RWPE1 (cell line): ENCODE measurements at regions not wholly inside any gene's neighbourhood (a gene's known extent, or its start where the extent isn't known, plus 50 kb on each side); places are given as distances from the start of the nearest gene placed in this dataset.

ENCODE experiments used
- CTCF ChIA-PET: fragments of 350-600 bp; sonication (Branson Sonifier 250); formaldehyde crosslinking; extraction: SDS; loops from one replicate; lab custom pipeline; 2021; lab: Yijun Ruan, JAX
- POLR2A ChIA-PET: fragments of 400-600 bp; formaldehyde crosslinking; extraction: SDS; loops from one replicate; lab custom pipeline; 2020; ENCODE audit warnings: antibody characterized with exemption; ENCODE audit not compliant: low non-redundant PET; lab: Yijun Ruan, JAX
- DNase-seq: peaks from one replicate; pipeline ENCODE4 v3.0.0; 2012; ENCODE audit warnings: low spot score
- H3K27ac ChIP-seq: fragments of 450-650 bp; 2 replicates; pipeline ENCODE4 v1.5.1; 2017
- TF ChIP-seq, protein P1 (sequence below): fragments of 450-650 bp; conservative IDR thresholded peaks from 2 replicates; pipeline ENCODE4 v1.5.1; 2017; ENCODE audit warnings: low read depth, mild to moderate bottlenecking

DNA sequence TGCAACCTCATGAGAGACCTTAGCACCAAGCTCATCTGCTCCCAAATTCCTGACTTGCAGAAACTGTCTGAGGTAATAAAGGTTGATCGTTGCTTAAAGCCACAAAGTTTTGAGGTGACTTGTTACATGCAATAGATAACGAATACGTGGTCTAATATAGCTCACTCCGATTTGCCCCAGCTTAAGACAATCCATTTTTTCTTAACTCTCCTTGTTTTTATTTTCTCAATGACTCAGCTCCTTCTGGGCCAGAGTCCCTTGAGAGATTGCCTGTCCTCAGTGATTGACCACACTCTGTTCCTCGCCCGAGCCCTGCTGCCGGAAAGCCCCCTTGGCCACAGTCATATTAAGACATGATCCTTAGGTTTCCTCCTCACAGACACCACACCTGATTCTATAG lies 63.7 kb upstream of the FANCC start:
- ChIA-PET POLR2A (no interaction called here), CTCF (interaction anchor here (0.6 kb wide), 1 partner anchor 16 kb away, joined by 3 read pairs; no protein-coding TSS in a partner anchor)
- DNase-seq = no peak
- no peak overlapping the region for H3K27ac ChIP-seq
- TF ChIP-seq, protein P1, sequence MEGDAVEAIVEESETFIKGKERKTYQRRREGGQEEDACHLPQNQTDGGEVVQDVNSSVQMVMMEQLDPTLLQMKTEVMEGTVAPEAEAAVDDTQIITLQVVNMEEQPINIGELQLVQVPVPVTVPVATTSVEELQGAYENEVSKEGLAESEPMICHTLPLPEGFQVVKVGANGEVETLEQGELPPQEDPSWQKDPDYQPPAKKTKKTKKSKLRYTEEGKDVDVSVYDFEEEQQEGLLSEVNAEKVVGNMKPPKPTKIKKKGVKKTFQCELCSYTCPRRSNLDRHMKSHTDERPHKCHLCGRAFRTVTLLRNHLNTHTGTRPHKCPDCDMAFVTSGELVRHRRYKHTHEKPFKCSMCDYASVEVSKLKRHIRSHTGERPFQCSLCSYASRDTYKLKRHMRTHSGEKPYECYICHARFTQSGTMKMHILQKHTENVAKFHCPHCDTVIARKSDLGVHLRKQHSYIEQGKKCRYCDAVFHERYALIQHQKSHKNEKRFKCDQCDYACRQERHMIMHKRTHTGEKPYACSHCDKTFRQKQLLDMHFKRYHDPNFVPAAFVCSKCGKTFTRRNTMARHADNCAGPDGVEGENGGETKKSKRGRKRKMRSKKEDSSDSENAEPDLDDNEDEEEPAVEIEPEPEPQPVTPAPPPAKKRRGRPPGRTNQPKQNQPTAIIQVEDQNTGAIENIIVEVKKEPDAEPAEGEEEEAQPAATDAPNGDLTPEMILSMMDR = no peak

DNA sequence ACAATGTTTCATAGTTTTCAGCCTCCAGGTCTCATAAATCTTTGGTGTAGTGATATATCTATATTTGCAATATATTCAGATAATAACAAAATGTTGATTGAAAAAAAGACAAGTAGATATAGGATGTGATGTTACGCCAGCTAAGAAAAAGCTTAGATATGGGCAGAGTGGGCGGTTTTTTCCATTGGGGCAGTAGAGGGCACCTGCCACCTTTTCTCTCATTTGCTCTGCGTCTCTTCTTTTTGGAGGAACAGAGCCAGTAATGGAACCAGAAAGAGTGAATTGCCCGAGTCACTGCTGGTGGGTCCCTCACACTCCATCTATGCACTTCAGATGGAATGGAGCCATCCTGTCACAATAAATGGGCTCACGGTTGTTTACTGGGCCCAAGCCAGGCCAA lies 62.1 kb upstream of the FANCC start:
- CTCF ChIA-PET = interaction anchor here (0.7 to 1.2 kb wide), 2 partner anchors 10 to 35 kb away, joined by 3 to 5 read pairs; no protein-coding TSS in a partner anchor
- no peak overlapping the region for H3K27ac ChIP-seq
- TF ChIP-seq, protein P1 = no peak
- no peak for DNase-seq
- POLR2A ChIA-PET = no interaction called here

DNA sequence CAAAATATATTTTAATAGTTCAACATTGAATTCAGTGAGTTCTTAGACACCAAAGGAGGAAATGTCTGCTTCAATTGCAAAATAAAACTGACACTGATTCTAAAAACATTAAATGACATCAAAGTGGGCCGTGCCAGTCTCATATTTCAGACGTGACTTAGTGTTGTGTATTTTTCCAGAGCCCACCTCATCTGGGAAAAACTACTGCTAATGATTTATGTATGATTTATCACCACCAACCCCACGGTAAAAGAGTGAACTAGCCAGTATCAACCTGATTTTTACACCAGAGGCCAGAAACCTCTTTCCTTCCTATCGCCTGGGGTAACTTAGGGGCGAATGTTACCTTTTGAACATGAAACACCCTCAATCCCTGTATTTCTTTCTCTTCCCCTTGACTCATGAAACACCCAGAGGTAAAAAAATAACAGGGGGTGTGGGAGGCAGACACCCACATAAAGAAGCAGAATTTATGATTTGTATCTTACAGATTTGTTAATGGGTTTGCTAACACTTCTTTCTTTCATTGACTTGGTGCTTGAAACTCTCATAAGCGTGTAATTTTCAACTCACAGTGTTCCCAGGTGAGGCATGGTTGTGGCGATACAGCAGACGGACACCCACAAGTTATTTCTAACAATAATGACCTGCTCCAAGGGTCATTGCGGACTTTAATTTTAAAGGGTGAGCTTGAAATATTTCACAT lies 56.4 kb upstream of the FANCC start:
- TF ChIP-seq, protein P1 = no peak
- DNase-seq = no peak
- POLR2A ChIA-PET = no interaction called here
- CTCF ChIA-PET = no interaction called here
- no peak overlapping the region for H3K27ac ChIP-seq

DNA sequence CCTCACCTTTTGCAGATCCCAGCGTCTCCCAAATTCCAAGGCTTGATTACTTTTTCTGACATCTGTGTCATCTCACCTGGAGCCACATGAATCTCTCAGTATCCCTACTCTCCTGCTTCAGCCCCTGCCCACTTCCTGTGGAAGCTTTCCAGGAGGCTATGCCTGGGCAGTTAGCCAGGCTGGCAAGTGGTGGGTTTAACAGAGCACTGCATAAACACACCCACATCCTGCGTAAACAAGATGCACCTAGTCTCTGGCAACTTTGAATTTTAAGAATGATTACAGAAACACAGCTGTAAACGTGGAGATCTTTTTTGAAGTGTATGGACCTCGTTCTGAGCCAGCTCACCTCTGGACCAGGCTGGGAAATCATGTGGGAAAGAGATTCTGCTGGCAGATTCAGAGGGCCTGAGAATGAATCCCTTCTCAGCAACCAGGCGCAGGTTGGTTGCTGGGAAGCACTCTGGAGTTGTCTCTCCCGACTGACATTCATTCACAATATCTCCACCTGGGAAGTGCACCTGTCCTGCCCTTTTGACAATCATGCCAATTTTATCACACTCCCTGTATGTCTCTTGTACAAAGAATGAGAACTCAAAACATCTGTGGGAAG lies 55.7 kb upstream of the FANCC start:
- ChIA-PET CTCF (interaction anchor here (0.7 to 1.1 kb wide), 2 partner anchors 10 to 1360 kb away, joined by 3 to 4 read pairs; no protein-coding TSS in a partner anchor), POLR2A (no interaction called here)
- H3K27ac ChIP-seq = no peak overlapping the region
- TF ChIP-seq, protein P1 = no peak
- DNase-seq = peak; percentile 42

DNA sequence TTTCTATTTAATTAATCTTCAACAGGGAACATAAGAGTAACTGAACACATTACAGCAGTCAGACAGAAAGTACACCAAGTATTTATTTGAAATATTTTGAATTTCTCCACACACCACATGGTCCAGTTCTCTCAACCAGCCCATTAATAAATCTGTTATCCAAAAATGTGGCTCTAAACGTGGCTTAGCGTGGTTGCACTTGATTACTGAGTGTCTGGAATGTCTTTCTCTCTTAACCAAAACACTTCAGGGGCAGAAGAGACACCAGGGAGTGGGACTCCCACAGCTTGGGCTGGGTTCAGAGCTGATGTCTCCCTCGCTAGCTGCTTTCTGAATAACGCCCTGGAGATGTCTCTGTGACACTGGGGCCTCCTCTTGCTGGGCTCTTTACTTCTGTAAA lies 52.6 kb upstream of the FANCC start:
- CTCF ChIA-PET = interaction anchor here (0.6 kb wide), 1 partner anchor 15 kb away, joined by 3 read pairs; no protein-coding TSS in a partner anchor
- TF ChIP-seq, protein P1 = no peak
- POLR2A ChIA-PET = no interaction called here
- no peak for DNase-seq
- H3K27ac ChIP-seq = no peak overlapping the region

DNA sequence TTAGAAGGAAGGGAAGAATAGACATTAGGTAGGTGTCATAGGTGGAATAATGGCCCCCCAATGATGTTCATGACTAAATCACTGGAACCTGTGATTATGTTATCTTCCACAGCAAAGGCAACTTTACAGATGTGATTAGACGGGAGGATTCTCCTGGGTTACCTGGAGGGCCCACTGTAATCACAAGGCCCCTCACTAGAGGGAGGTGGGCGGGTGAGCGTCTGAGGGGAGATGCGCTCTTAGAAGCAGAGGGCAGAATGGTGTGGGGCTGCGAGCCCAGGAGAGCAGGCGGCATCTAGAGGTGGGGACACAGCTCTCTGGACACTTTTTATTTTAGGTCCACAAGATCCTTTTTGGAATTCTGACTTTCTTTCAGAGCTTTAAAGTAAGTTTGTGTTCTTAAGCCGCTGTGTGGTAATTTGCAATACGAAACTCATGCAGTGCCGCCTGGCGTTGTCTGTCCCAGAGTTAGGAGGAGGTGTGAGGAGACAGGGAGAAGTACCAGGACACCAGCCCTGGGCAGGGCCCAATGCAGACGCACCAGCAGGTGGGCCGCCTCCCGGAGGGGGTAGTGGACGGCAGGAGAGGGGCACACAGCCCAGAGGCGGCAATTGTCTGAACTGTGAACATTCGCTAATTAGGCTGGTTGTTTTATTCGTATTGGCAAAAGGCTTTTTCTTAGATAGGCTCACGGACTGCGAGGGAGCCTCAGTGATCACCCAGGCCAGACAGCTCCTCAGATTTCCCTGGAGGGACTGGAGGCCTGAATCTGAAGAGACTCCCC lies 51.1 kb upstream of the FANCC start:
- no peak overlapping the region for H3K27ac ChIP-seq
- TF ChIP-seq, protein P1 = no peak
- no peak for DNase-seq
- ChIA-PET POLR2A (no interaction called here), CTCF (interaction anchor here (0.5 to 0.6 kb wide), 2 partner anchors 9 to 31 kb away, joined by 3 to 4 read pairs; no protein-coding TSS in a partner anchor)
